GM21619 (cell line): ENCODE measurements at regions not wholly inside any gene's neighbourhood (a gene's known extent, or its start where the extent isn't known, plus 50 kb on each side); places are given as distances from the start of the nearest gene placed in this dataset.

ENCODE experiments used
- ATAC-seq: cut with Tn5 transposase; IDR thresholded peaks from one replicate; pipeline ENCODE4 v1.9.1; 2021; ENCODE audit not compliant: unreplicated experiment

- ATAC-seq = no peak
These were observed 143.3 kb downstream of the GLI2 start for GRCh38 chr2:120878970-120879369.

DNA sequence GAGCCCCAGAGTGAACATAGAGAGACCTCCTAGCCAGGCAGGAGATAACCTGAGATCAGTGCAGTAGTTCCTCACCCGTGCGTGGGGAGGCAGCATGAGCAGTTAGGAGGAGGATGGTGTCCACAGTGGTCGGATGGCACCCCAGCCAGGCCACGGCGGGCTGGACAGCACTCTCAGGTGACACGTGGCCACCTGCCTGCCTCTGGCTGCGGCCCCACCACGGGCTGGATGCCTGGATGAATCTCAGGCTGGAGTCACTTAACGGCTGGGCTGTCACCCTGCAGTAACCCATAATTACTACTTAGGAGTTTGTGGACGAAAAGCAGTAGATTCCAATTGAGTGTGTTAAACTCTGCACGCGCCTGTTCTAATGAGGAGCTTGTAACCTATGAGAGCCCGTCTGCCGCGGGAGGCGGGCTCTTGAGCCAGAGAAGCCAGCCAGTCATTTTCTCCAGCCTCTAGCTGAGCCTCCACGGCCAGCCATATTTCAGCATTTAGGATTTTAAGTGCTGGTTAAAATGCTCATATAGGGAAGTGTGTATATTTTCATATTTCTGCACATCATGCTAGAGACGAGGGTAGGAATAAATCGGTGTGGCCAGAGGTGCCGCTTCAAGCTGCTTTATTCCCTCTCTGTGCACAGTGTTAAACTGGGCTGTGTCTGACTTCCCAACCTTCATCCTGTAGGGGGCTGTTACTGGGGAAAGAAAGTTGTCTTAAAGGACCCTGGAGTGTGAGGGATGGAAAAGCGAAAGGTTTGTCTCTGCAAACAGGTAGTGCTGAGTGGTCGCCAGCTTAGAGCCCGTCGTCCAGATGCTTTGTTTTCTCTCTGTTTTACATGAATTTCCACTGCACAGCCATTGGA is 144.0 kb downstream of the GLI2 start:
- ATAC-seq = no peak

DNA sequence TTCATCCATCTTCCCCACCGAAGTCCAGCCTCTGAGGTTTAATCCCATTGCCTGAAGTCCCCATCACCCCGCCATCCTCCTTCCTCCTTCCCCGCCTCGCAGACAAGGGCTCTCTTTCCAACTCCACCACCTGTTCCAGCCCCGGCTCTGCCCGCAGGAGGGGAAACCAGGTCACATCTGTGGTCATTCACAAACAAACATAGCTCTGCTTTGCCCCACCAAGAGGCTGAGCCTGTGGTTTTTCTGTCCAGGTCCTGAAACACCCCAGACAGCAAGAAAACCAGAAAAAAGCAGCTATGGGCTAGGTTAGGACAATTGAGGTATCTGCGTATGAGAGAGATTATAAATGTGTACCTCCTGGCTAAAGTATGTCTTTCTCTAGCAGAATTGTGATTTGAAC is 144.7 kb downstream of the GLI2 start:
- no peak for ATAC-seq

GRCh38 chr2:120881981-120882788 is 146.5 kb downstream of the GLI2 start:
- ATAC-seq = no peak

GRCh38 chr2:120883607-120884440 is 148.2 kb downstream of the GLI2 start:
- no peak for ATAC-seq

GRCh38 chr2:120884472-120885290 is 149.0 kb downstream of the GLI2 start:
- ATAC-seq = no peak

- no peak for ATAC-seq
These were observed 149.7 kb downstream of the GLI2 start for GRCh38 chr2:120885321-120885720.

- no peak for ATAC-seq
These were observed 150.1 kb downstream of the GLI2 start for GRCh38 chr2:120885749-120886148.

DNA sequence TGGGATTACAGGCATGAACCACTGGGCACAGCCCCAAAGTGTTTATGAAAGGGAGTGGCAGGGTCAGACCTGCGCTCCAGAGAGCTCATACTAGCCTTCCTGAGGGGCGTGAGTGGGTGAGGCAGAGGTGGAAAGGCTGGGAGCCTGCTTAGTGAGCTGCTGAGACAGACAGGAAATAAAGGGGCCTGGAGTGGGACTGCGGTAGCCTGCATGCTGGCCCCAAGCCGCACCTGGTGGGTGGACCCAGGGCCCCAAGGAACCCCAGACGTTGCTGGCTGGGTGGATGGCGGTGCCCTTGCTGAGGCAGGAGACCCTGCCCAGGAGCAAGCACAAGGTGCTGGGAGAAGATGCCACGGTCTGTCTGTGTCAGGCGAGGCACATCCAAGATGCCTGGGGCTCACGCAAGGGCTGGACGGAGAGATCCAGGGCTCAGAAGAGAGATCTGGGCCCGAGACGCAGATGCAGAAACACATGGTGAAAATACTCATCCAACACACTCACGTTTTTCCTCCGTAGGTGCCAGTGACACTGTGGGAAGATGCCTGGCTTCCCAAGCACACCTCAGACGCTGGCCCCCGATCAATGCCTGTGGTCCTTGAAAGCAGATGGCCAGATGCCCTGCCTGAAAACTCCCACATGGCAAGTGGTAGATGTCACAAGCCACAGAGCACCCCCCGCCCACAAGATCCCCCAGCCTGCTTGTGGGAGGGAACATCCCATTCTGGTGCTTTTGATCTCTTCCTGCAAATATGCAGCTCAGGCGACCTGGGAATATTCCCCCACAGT is 151.1 kb downstream of the GLI2 start:
- no peak for ATAC-seq

- ATAC-seq = no peak
These were observed 151.6 kb downstream of the GLI2 start for GRCh38 chr2:120887320-120887697.

DNA sequence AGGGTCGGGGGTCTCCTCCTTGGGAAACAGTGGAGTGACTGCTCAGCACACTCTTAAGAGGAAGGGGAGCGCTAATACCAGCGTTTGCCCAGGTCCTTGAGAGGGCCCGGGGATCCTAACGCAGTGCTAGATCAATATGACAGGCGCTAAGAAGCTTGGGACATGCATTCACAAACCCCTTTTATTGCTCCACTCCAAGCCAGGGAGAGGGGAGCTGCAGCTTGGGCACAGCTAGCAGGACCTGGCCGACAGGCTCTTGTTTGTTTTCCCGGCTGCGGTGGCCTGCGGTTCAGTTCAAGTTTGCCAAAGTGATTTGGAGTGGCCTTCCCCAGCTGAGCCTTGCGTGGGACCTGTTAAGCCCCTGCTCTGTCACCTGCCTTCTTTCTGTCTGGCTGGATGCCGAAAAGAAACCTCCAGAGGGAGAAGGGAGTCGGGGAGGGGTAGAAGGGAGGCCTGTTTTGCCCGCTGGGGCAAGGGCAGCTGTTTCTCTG is 152.1 kb downstream of the GLI2 start:
- no peak for ATAC-seq

GRCh38 chr2:120888851-120889250 is 153.2 kb downstream of the GLI2 start:
- ATAC-seq = no peak

GRCh38 chr2:120889936-120890335 is 154.3 kb downstream of the GLI2 start:
- no peak for ATAC-seq

DNA sequence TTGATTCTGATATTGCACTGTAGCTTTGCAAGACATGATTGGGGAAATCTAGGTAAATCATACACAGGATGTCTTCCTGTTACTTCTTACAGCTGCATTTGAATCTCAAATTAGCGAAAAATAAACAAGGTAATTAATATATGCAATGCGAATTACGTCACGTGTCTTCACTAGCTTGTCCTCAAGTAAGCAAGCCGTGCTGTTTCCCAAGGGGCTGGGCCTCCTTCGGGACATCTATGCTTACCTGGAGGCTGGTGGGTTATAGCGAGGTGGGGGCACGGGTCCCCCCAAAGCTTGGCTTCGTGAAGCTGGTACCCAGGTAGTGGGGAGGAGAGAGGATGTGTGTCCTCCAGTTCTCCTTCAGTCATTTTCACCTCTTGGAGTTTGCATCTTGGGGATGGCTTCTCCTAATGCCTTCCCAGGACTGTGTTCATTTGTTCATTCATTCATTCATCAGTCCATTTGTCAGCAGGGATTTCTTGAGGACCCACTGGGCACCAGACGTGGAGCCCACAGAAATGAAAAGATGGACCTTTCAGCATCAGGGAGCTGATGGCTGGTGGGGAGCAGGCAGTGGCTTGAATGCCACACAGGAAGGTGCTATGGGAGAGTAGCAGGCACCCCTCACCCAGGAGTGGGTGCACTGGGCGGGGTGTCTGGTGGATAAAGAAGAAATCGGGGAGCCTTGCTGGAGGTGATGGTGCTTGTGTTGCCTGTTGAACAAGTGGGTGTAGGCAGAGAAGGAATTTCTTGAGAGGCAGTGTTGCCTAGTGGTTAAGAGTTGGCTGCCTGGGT is 155.1 kb downstream of the GLI2 start:
- ATAC-seq = no peak

DNA sequence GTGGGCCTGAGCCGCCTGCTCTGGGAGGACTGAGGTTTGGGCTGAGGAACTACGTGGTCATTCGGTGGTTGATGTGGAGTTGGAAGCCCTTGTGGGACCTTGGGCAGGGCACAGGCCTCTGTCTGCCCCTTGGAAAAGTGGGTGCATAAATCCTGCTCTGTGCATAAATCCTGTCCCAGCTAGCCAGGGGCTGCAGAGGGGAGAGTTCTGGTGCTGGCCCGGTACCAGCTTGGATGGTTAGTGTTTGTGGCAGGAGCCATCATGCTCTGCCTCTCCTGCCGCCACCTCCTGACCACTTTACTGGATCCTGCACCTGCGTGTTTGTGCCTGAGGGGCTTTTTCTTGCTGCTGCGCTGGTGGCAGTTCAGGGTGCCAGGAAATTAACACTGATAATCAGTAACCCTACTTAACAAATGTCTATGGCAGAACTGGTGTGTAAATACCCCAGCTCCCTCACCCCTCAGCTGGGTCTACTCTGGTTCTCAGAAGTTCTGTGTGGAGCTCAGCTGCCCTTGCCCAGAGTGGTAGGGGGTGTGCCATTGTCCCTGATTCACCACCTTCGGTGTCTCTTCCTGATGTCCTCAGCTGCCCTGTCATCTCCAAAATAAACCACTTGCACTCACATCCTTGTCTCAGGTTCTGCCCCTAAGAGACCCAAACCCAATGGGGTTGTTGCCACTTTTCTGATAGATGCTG is 156.8 kb downstream of the GLI2 start:
- ATAC-seq = no peak

DNA sequence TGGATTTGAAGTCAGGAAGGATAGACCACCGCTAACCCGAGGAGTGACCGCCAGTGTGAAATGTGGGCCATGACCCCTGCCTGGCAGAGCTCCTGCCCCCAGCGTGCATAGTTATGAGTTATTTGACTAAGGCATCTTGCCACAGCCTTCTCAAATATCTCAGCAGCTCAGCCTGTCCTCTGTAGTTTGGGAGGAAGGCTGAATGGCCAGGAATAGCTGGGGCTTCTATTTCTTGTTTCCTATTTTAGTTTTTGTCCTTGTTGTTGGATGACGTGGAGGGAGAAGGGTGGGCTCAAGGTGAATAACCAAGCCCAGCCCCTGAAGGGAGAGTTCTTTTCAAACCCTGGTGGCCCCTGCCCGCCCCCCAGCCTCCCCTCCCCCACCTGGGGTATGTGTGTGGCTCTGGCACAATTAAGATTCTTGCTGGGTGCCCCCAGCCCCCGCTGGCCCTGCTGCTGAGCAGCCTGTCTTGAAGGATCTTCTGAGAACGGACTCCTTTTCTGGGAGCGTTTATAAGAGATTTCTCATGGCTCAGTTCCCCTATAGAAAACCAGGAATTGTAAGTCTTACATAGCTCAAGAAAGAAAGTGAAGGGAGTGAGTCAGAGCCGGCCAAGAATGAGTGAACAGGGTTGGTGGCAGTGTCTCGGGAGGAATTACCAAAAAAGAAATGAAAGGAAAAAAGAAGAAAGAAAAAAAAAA is 157.4 kb downstream of the GLI2 start:
- ATAC-seq = no peak

DNA sequence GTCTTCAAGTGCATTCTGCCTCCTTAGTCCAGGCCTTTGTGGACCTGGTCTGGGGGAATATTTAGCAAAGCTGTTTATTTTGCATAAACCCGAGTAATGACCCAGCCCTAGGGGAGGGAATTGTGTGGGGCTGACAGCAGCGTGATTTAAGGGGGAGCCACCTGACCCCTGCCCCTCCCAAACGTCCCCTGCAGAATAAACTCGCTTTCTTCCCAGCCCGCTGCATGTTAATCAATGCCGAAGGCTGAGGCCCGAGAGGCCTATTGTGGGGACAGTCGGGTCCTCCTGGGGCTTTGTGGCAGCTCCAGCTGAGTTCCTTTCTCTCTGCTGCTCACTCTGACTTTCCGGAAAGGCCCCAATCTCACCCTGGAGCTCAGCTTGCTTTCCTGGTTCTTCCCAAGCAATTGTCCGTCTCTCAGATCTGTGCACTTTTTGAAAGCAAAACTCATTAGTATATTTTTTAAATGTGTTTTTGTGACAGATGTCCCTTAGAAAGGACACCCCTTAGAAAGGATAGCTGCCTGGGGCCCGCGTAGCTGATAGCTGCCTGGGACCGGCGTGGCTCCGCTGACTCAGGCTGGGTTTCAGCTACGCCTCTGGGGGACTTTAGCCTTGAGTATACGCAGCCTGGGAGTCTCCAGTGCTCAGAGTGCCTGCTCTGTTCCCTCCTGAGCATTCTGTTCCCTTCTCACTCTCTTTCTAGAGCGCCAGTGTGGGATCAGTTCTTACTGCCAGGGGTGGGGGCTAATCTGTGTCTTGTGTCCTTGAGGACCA is 158.3 kb downstream of the GLI2 start:
- no peak for ATAC-seq
